Activated CD4-positive, alpha-beta memory T cell treated with anti-CD3 and anti-CD28 coated beads, Interleukin-2, amount 10 ng/mL, durations not matched to agents 7 days and 5 days (primary cell): ENCODE measurements at regions not wholly inside any gene's neighbourhood (a gene's known extent, or its start where the extent isn't known, plus 50 kb on each side); places are given as distances from the start of the nearest gene placed in this dataset.

Experiments
- CTCF ChIA-PET: fragments of 350-600 bp; sonication (Branson Sonifier 250); formaldehyde crosslinking; loops from one replicate; lab custom pipeline; 2021; ENCODE audit warnings: antibody characterized with exemption, inconsistent platforms; lab: Charles Lee
- POLR2A ChIA-PET: fragments of 350-600 bp; sonication (Branson Sonifier 250); formaldehyde crosslinking; loops from one replicate; lab custom pipeline; 2021; ENCODE audit warnings: antibody characterized with exemption; lab: Charles Lee
- DNase-seq: peaks from one replicate; pipeline ENCODE4 v3.0.0-alpha.2; 2020
- H3K27ac Mint-ChIP-seq: one replicate; pipeline ENCODE4 v1.8.0; 2021; ENCODE audit warnings: mild to moderate bottlenecking, mixed read lengths
- H3K27me3 Mint-ChIP-seq: one replicate; pipeline ENCODE4 v1.8.0; 2021; ENCODE audit warnings: mixed read lengths
- H3K36me3 Mint-ChIP-seq: one replicate; pipeline ENCODE4 v1.8.0; 2021; ENCODE audit warnings: low read depth, mixed read lengths
- H3K4me1 Mint-ChIP-seq: one replicate; pipeline ENCODE4 v1.8.0; 2021; ENCODE audit warnings: mixed read lengths
- H3K4me3 Mint-ChIP-seq: one replicate; pipeline ENCODE4 v1.8.0; 2021; ENCODE audit warnings: mild to moderate bottlenecking, mixed read lengths
- H3K9me3 Mint-ChIP-seq: one replicate; pipeline ENCODE4 v1.8.0; 2021; ENCODE audit warnings: mixed read lengths

- no peaks in the 10 kb centered on the region for H3K4me1 Mint-ChIP-seq
- no peak overlapping the region for H3K27ac Mint-ChIP-seq
- DNase-seq, result no peak
- H3K27me3 Mint-ChIP-seq, result no peaks in the 10 kb centered on the region
- H3K4me3 Mint-ChIP-seq, result no peak overlapping the region
- ChIA-PET CTCF (no interaction called here), POLR2A (no interaction called here)
- peaks cover 2% of the 10 kb centered on the region for H3K36me3 Mint-ChIP-seq
- H3K9me3 Mint-ChIP-seq, result peaks cover 6% of the 10 kb centered on the region
Observed at GRCh38 chr5:40027400-40027799, 602.6 kb upstream of the DAB2 start.

- no peaks in the 10 kb centered on the region for H3K4me1 Mint-ChIP-seq
- H3K27me3 Mint-ChIP-seq, result no peaks in the 10 kb centered on the region
- POLR2A ChIA-PET, result no interaction called here
- peaks cover 2% of the 10 kb centered on the region for H3K36me3 Mint-ChIP-seq
- H3K4me3 Mint-ChIP-seq, result no peak overlapping the region
- CTCF ChIA-PET, result no interaction called here
- H3K9me3 Mint-ChIP-seq, result peaks cover 6% of the 10 kb centered on the region
- no peak for DNase-seq
- H3K27ac Mint-ChIP-seq, result no peak overlapping the region
Observed at GRCh38 chr5:40025586-40025985, 600.8 kb upstream of the DAB2 start.

GRCh38 chr5:40022057-40022456 lies 597.3 kb upstream of the DAB2 start:
- Mint-ChIP-seq H3K4me1 (no peaks in the 10 kb centered on the region), H3K4me3 (no peak overlapping the region), H3K27ac (no peak overlapping the region), H3K27me3 (no peaks in the 10 kb centered on the region), H3K9me3 (peaks cover 6% of the 10 kb centered on the region), H3K36me3 (peaks cover 2% of the 10 kb centered on the region)
- CTCF ChIA-PET, result no interaction called here
- DNase-seq, result no peak
- POLR2A ChIA-PET, result no interaction called here

GRCh38 chr5:40021007-40021406 lies 596.2 kb upstream of the DAB2 start:
- Mint-ChIP-seq H3K4me1 (no peaks in the 10 kb centered on the region), H3K36me3 (peaks cover 2% of the 10 kb centered on the region), H3K9me3 (peaks cover 5% of the 10 kb centered on the region), H3K27ac (no peak overlapping the region), H3K27me3 (no peaks in the 10 kb centered on the region), H3K4me3 (no peak overlapping the region)
- ChIA-PET POLR2A (no interaction called here), CTCF (no interaction called here)
- no peak for DNase-seq

GRCh38 chr5:40017918-40018317 lies 593.1 kb upstream of the DAB2 start:
- Mint-ChIP-seq H3K36me3 (no peaks in the 10 kb centered on the region), H3K4me1 (no peaks in the 10 kb centered on the region), H3K27me3 (no peaks in the 10 kb centered on the region), H3K27ac (no peak overlapping the region), H3K9me3 (peaks cover 4% of the 10 kb centered on the region), H3K4me3 (no peak overlapping the region)
- CTCF ChIA-PET, result no interaction called here
- POLR2A ChIA-PET, result no interaction called here
- DNase-seq, result no peak

- H3K36me3 Mint-ChIP-seq, result no peaks in the 10 kb centered on the region
- H3K27me3 Mint-ChIP-seq, result no peaks in the 10 kb centered on the region
- no peaks in the 10 kb centered on the region for H3K9me3 Mint-ChIP-seq
- H3K27ac Mint-ChIP-seq, result no peak overlapping the region
- H3K4me1 Mint-ChIP-seq, result no peaks in the 10 kb centered on the region
- no peak overlapping the region for H3K4me3 Mint-ChIP-seq
- ChIA-PET CTCF (no interaction called here), POLR2A (no interaction called here)
- no peak for DNase-seq
Observed at GRCh38 chr5:40017135-40017534, 592.4 kb upstream of the DAB2 start.

- POLR2A ChIA-PET, result no interaction called here
- Mint-ChIP-seq H3K27me3 (no peaks in the 10 kb centered on the region), H3K36me3 (no peaks in the 10 kb centered on the region), H3K27ac (no peak overlapping the region), H3K4me1 (no peaks in the 10 kb centered on the region), H3K4me3 (no peak overlapping the region), H3K9me3 (peaks cover 2% of the 10 kb centered on the region)
- DNase-seq, result no peak
- CTCF ChIA-PET, result no interaction called here
Observed at GRCh38 chr5:40010436-40010835, 585.7 kb upstream of the DAB2 start.

GRCh38 chr5:40006260-40006659 lies 581.5 kb upstream of the DAB2 start:
- ChIA-PET POLR2A (no interaction called here), CTCF (no interaction called here)
- Mint-ChIP-seq H3K27me3 (no peaks in the 10 kb centered on the region), H3K9me3 (peaks cover 2% of the 10 kb centered on the region), H3K4me1 (no peaks in the 10 kb centered on the region), H3K36me3 (no peaks in the 10 kb centered on the region), H3K4me3 (no peak overlapping the region), H3K27ac (no peak overlapping the region)
- DNase-seq, result no peak

GRCh38 chr5:40001796-40002195 lies 577.0 kb upstream of the DAB2 start:
- CTCF ChIA-PET, result no interaction called here
- Mint-ChIP-seq H3K27ac (no peak overlapping the region), H3K4me3 (no peak overlapping the region), H3K27me3 (no peaks in the 10 kb centered on the region), H3K9me3 (no peaks in the 10 kb centered on the region), H3K36me3 (no peaks in the 10 kb centered on the region), H3K4me1 (no peaks in the 10 kb centered on the region)
- no peak for DNase-seq
- POLR2A ChIA-PET, result no interaction called here

GRCh38 chr5:39998518-39998917 lies 573.7 kb upstream of the DAB2 start:
- Mint-ChIP-seq H3K27ac (no peak overlapping the region), H3K27me3 (no peaks in the 10 kb centered on the region), H3K36me3 (no peaks in the 10 kb centered on the region), H3K4me1 (no peaks in the 10 kb centered on the region), H3K9me3 (no peaks in the 10 kb centered on the region), H3K4me3 (no peak overlapping the region)
- ChIA-PET CTCF (no interaction called here), POLR2A (no interaction called here)
- DNase-seq, result no peak

GRCh38 chr5:39995990-39996389 lies 571.2 kb upstream of the DAB2 start:
- POLR2A ChIA-PET, result no interaction called here
- no peaks in the 10 kb centered on the region for H3K4me1 Mint-ChIP-seq
- CTCF ChIA-PET, result no interaction called here

GRCh38 chr5:39992617-39993202 lies 567.9 kb upstream of the DAB2 start:
- POLR2A ChIA-PET, result no interaction called here
- CTCF ChIA-PET, result interaction anchor here (0.8 kb wide), 1 partner anchor 619 kb away, joined by 3 read pairs; no protein-coding TSS in a partner anchor
- Mint-ChIP-seq H3K4me3 (no peak overlapping the region), H3K27ac (no peak overlapping the region), H3K27me3 (no peaks in the 10 kb centered on the region), H3K36me3 (no peaks in the 10 kb centered on the region), H3K4me1 (no peaks in the 10 kb centered on the region), H3K9me3 (no peaks in the 10 kb centered on the region)
- DNase-seq, result no peak

More at GRCh38 chr5:39995990-39996389, 571.2 kb upstream of the DAB2 start:
- H3K4me3 Mint-ChIP-seq, result no peak overlapping the region
- DNase-seq, result no peak
- H3K27ac Mint-ChIP-seq, result no peak overlapping the region
- no peaks in the 10 kb centered on the region for H3K36me3 Mint-ChIP-seq
- H3K9me3 Mint-ChIP-seq, result no peaks in the 10 kb centered on the region
- no peaks in the 10 kb centered on the region for H3K27me3 Mint-ChIP-seq

GRCh38 chr5:39986614-39987013 lies 561.8 kb upstream of the DAB2 start:
- Mint-ChIP-seq H3K4me3 (no peak overlapping the region), H3K27me3 (no peaks in the 10 kb centered on the region), H3K4me1 (no peaks in the 10 kb centered on the region), H3K36me3 (no peaks in the 10 kb centered on the region), H3K27ac (no peak overlapping the region), H3K9me3 (no peaks in the 10 kb centered on the region)
- ChIA-PET CTCF (no interaction called here), POLR2A (no interaction called here)
- DNase-seq, result no peak

- DNase-seq, result no peak
- no peaks in the 10 kb centered on the region for H3K4me1 Mint-ChIP-seq
- ChIA-PET CTCF (no interaction called here), POLR2A (no interaction called here)
- no peak overlapping the region for H3K27ac Mint-ChIP-seq
- no peaks in the 10 kb centered on the region for H3K27me3 Mint-ChIP-seq
- H3K4me3 Mint-ChIP-seq, result no peak overlapping the region
- H3K9me3 Mint-ChIP-seq, result no peaks in the 10 kb centered on the region
- no peaks in the 10 kb centered on the region for H3K36me3 Mint-ChIP-seq
Observed at GRCh38 chr5:39980056-39980455, 555.3 kb upstream of the DAB2 start.
